HL-60 (cell line): ENCODE measurements at regions not wholly inside any gene's neighbourhood (a gene's known extent, or its start where the extent isn't known, plus 50 kb on each side); places are given as distances from the start of the nearest gene placed in this dataset.

ENCODE experiments used
- DNase-seq, 2 experiments: peaks; one replicate each; pipeline ENCODE4 v3.0.0-alpha.2; 2010 to 2020; ENCODE audit warnings: low read depth in 1 of 2, low spot score in 1 of 2
- H3K27ac ChIP-seq: fragments of 250-450 bp; sonication (Bioruptor Pico); replicated peaks from 2 replicates; pipeline ENCODE4 v1.5.1; 2020; ENCODE audit warnings: mild to moderate bottlenecking, moderate library complexity
- H3K27me3 ChIP-seq: fragments of 250-450 bp; sonication (Bioruptor Pico); 2 replicates; pipeline ENCODE4 v1.5.1; 2021; ENCODE audit warnings: mild to moderate bottlenecking, moderate library complexity; ENCODE audit not compliant: insufficient read depth, poor library complexity, severe bottlenecking
- H3K4me3 ChIP-seq: replicated peaks from 2 replicates; pipeline ENCODE4 v1.5.1; 2011; ENCODE audit warnings: mild to moderate bottlenecking, control low read depth, low read length; ENCODE audit not compliant: insufficient read depth
- CTCF ChIP-seq: IDR thresholded peaks from one replicate; pipeline ENCODE4 v1.5.1; 2011; ENCODE audit warnings: low read length, control low read depth, inconsistent platforms; ENCODE audit not compliant: insufficient read depth
- GABPA ChIP-seq: IDR thresholded peaks from 2 replicates; pipeline ENCODE4 v1.6.1; 2012; ENCODE audit warnings: low read depth
- POLR2AphosphoS5 ChIP-seq: IDR thresholded peaks from 2 replicates; pipeline ENCODE4 v1.6.1; 2012; ENCODE audit warnings: low read depth
- REST ChIP-seq: IDR thresholded peaks from 2 replicates; pipeline ENCODE4 v1.6.1; 2012; ENCODE audit warnings: low read depth; ENCODE audit not compliant: insufficient replicate concordance
- SPI1 ChIP-seq: IDR thresholded peaks from 2 replicates; pipeline ENCODE4 v1.6.1; 2012; ENCODE audit warnings: low read depth, mild to moderate bottlenecking, borderline replicate concordance

DNA sequence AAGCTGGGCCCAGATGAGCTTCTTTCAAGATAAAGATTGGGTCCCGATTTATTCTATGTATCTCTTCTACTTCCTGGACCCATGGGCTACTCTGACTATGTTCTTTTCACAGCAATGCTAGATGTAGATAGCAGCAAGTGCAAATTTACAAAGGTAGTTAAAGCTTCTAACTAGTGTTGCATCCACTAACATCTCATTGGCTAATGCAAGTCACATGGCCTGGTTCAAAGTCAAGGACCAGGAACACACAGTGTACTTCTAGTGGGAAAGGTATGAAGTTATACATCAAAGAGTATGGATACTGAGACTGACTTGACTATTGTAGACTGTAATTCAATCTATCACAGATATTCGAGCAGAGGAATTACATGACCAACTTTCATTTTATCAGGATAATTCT is 588.8 kb downstream of the PLA2G4A start:
- no peak for DNase-seq
- Histone ChIP-seq H3K27me3 (no peaks in the 10 kb centered on the region), H3K4me3 (no peak overlapping the region), H3K27ac (no peak overlapping the region)
- TF ChIP-seq POLR2AphosphoS5 (no peak), GABPA (no peak), CTCF (no peak), SPI1 (no peak), REST (no peak)

GRCh38 chr1:187433598-187433997 is 604.8 kb downstream of the PLA2G4A start:
- no peak for DNase-seq
- Histone ChIP-seq H3K4me3 (no peak overlapping the region), H3K27me3 (no peaks in the 10 kb centered on the region), H3K27ac (no peak overlapping the region)
- TF ChIP-seq REST, result no peak
- no peak for TF ChIP-seq POLR2AphosphoS5
- TF ChIP-seq SPI1, result no peak
- TF ChIP-seq CTCF, result no peak
- no peak for TF ChIP-seq GABPA

DNA sequence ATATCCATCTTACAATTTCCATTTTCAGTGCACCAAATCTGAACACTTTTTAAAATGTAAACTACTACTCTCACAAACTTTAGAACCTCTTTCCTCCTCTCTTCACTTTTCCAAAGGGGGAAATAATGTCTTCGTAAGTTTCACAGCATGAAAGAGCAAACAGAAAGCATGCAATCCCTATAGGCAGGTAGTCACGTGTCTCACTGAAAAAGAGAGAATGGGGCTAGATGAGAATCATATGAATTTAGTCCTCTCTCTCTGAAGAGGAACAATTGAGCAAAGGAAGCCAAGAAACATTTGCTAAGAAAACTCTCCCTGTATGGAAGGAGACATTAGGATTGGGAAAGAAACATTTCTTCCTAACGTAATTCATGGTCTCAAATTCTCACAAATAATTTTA is 613.9 kb downstream of the PLA2G4A start:
- DNase-seq, result no peak
- no peaks in the 10 kb centered on the region for H3K27me3 ChIP-seq
- H3K4me3 ChIP-seq, result no peak overlapping the region
- no peak overlapping the region for H3K27ac ChIP-seq
- no peak for TF ChIP-seq SPI1
- TF ChIP-seq CTCF, result no peak
- no peak for TF ChIP-seq POLR2AphosphoS5
- TF ChIP-seq GABPA, result no peak
- no peak for TF ChIP-seq REST
